H1 (cell line): ENCODE measurements at regions not wholly inside any gene's neighbourhood (a gene's known extent, or its start where the extent isn't known, plus 50 kb on each side); places are given as distances from the start of the nearest gene placed in this dataset.
A peak's percentile ranks its signal among the peaks of the same experiment; 100 is the strongest.

Experiments used
- CTCF ChIA-PET: fragments of 300-600 bp; sonication (Branson Sonifier 250); formaldehyde crosslinking; loops from one replicate; lab custom pipeline; 2021; ENCODE audit not compliant: partially characterized antibody; lab: Charles Lee
- POLR2A ChIA-PET: fragments of 300-600 bp; sonication (Branson Sonifier 250); formaldehyde crosslinking; loops from one replicate; lab custom pipeline; 2021; ENCODE audit warnings: inconsistent platforms; ENCODE audit not compliant: partially characterized antibody; lab: Charles Lee
- DNase-seq, 2 experiments: peaks; one replicate each; pipeline versions ENCODE4 v3.0.0 to v3.0.0-alpha.2; 2010 to 2022; ENCODE audit warnings: low spot score in 2 of 2, low read depth in 1 of 2, mixed read lengths in 1 of 2
- FAIRE-seq: peaks from 2 replicates; lab custom pipeline; 2011; peaks lifted over from hg19 to GRCh38; lab: Jason Lieb, UNC
- H2AFZ ChIP-seq: 2 replicates; pipeline ENCODE4 v1.8.1; 2012; ENCODE audit warnings: low read length, inconsistent platforms
- H2AK5ac ChIP-seq: 2 replicates; pipeline ENCODE4 v1.6.1; 2013; ENCODE audit warnings: low read depth, low read length
- H2BK120ac ChIP-seq: replicated peaks from 2 replicates; pipeline ENCODE3; 2013; ENCODE audit warnings: low read depth, low read length, inconsistent platforms
- H2BK12ac ChIP-seq: 2 replicates; pipeline ENCODE4 v1.6.1; 2013; ENCODE audit warnings: low read depth, low read length
- H2BK15ac ChIP-seq: 2 replicates; pipeline ENCODE4 v1.6.1; 2013; ENCODE audit warnings: low read length
- H2BK20ac ChIP-seq: 2 replicates; pipeline ENCODE4 v1.6.1; 2013; ENCODE audit warnings: low read length
- H2BK5ac ChIP-seq: 2 replicates; pipeline ENCODE4 v1.6.1; 2013; ENCODE audit warnings: low read depth, low read length
- H3K14ac ChIP-seq: 2 replicates; pipeline ENCODE4 v1.6.1; 2013; ENCODE audit warnings: inconsistent platforms; ENCODE audit not compliant: insufficient read length
- H3K18ac ChIP-seq: 2 replicates; pipeline ENCODE4 v1.6.1; 2013; ENCODE audit warnings: low read length; ENCODE audit errors: extremely low read depth
- H3K23ac ChIP-seq: 2 replicates; pipeline ENCODE4 v1.6.1; 2013; ENCODE audit warnings: inconsistent platforms; ENCODE audit not compliant: insufficient read length
- H3K23me2 ChIP-seq: 2 replicates; pipeline ENCODE4 v1.6.1; 2013; ENCODE audit warnings: low read depth, low read length
- H3K27ac ChIP-seq: 2 replicates; pipeline ENCODE4 v1.6.1; 2011; ENCODE audit warnings: low read depth, low read length, inconsistent platforms
- H3K27me3 ChIP-seq, 4 experiments: replicated peaks in 1 of 4; 1 replicate in 1 of 4; 2 replicates in 3 of 4; pipeline versions ENCODE4 v1.6.1 to v1.8.1; 2011 to 2013; ENCODE audit warnings: low read length in 3 of 4, mild to moderate bottlenecking in 3 of 4, inconsistent platforms in 2 of 4, mixed read lengths in 2 of 4, moderate library complexity in 1 of 4; ENCODE audit not compliant: control insufficient read depth in 3 of 4, insufficient read depth in 3 of 4; ENCODE audit errors: extremely low read depth in 1 of 4
- H3K36me3 ChIP-seq, 4 experiments: 2 replicates each; pipeline versions ENCODE4 v1.6.1 to v1.8.1; 2011 to 2013; ENCODE audit warnings: mild to moderate bottlenecking in 4 of 4, low read length in 3 of 4, moderate library complexity in 2 of 4, control low read depth in 1 of 4, inconsistent platforms in 1 of 4; ENCODE audit not compliant: insufficient read depth in 4 of 4, control insufficient read depth in 2 of 4
- H3K4ac ChIP-seq: replicated peaks from 2 replicates; pipeline ENCODE3; 2013; ENCODE audit warnings: low read length, low read depth, mixed read lengths, inconsistent platforms; ENCODE audit not compliant: insufficient read length
- H3K4me1 ChIP-seq, 4 experiments: replicated peaks in 1 of 4; 1 replicate in 1 of 4; 2 replicates in 3 of 4; pipeline versions ENCODE4 v1.6.1 to v1.8.1; 2011 to 2013; ENCODE audit warnings: low read length in 3 of 4, inconsistent platforms in 2 of 4, mixed read lengths in 1 of 4; ENCODE audit not compliant: insufficient read depth in 4 of 4, control insufficient read depth in 3 of 4
- H3K4me2 ChIP-seq, 2 experiments: 2 replicates each; pipeline versions ENCODE4 v1.6.1 to v1.8.1; 2011 to 2013; ENCODE audit warnings: low read depth in 2 of 2, low read length in 2 of 2, control low read depth in 1 of 2, inconsistent platforms in 1 of 2, mild to moderate bottlenecking in 1 of 2; ENCODE audit not compliant: insufficient read depth in 1 of 2
- H3K4me3 ChIP-seq, 4 experiments: fragments of 200-600, 300-600 bp in 1 of 4; sonication (generic), shearing (Covaris generic), sonication (Bioruptor Twin) in 1 of 4; 2 replicates each; pipeline versions ENCODE4 v1.5.1 to v1.8.1; 2011 to 2016; ENCODE audit warnings: low read length in 4 of 4, low read depth in 3 of 4, control low read depth in 2 of 4, inconsistent platforms in 2 of 4, mild to moderate bottlenecking in 2 of 4, mixed read lengths in 1 of 4, moderate library complexity in 1 of 4; ENCODE audit not compliant: insufficient read depth in 2 of 4; ENCODE audit errors: extremely low read depth in 1 of 4
- H3K56ac ChIP-seq: replicated peaks from 2 replicates; pipeline ENCODE3; 2013; ENCODE audit warnings: low read depth, mild to moderate bottlenecking, mixed read lengths, low read length, inconsistent platforms; ENCODE audit not compliant: insufficient read length
- H3K79me1 ChIP-seq: 2 replicates; pipeline ENCODE4 v1.6.1; 2013; ENCODE audit warnings: low read depth, low read length, control low read depth
- H3K79me2 ChIP-seq, 2 experiments: 2 replicates each; pipeline versions ENCODE4 v1.6.1 to v1.8.1; 2012 to 2013; ENCODE audit warnings: low read length in 2 of 2, mild to moderate bottlenecking in 2 of 2, inconsistent platforms in 1 of 2; ENCODE audit not compliant: insufficient read depth in 2 of 2, control insufficient read depth in 1 of 2
- H3K9ac ChIP-seq, 4 experiments: replicated peaks in 1 of 4; 1 replicate in 1 of 4; 2 replicates in 3 of 4; pipeline versions ENCODE4 v1.6.1 to v1.8.1; 2011 to 2013; ENCODE audit warnings: low read depth in 3 of 4, low read length in 3 of 4, control low read depth in 2 of 4, mild to moderate bottlenecking in 2 of 4, moderate library complexity in 2 of 4, inconsistent platforms in 1 of 4; ENCODE audit errors: extremely low read depth in 1 of 4
- H3K9me3 ChIP-seq, 2 experiments: 2 replicates each; pipeline versions ENCODE4 v1.6.1 to v1.8.1; 2012 to 2013; ENCODE audit warnings: mild to moderate bottlenecking in 2 of 2, moderate library complexity in 2 of 2, control low read depth in 1 of 2, inconsistent platforms in 1 of 2, low read depth in 1 of 2, low read length in 1 of 2, mixed read lengths in 1 of 2; ENCODE audit not compliant: insufficient read depth in 2 of 2
- H4K20me1 ChIP-seq, 2 experiments: replicated peaks in 1 of 2; 2 replicates each; pipeline versions ENCODE3 to v1.8.1; 2011 to 2013; ENCODE audit warnings: inconsistent platforms in 2 of 2, low read length in 2 of 2, mild to moderate bottlenecking in 1 of 2; ENCODE audit not compliant: insufficient read depth in 2 of 2, control insufficient read depth in 1 of 2
- H4K5ac ChIP-seq: 2 replicates; pipeline ENCODE4 v1.6.1; 2013; ENCODE audit warnings: low read length, low read depth, mixed read lengths, inconsistent platforms; ENCODE audit not compliant: insufficient read length
- H4K8ac ChIP-seq: 2 replicates; pipeline ENCODE4 v1.8.0; 2013; ENCODE audit warnings: mild to moderate bottlenecking, moderate library complexity, low read length, inconsistent platforms; ENCODE audit not compliant: insufficient read depth; ENCODE audit errors: extremely low read depth
- H4K91ac ChIP-seq: replicated peaks from 2 replicates; pipeline ENCODE3; 2013; ENCODE audit warnings: low read length, mixed read lengths, inconsistent platforms; ENCODE audit not compliant: insufficient read length
- ATF2 ChIP-seq: IDR thresholded peaks from 2 replicates; pipeline ENCODE4 v1.6.1; 2012; ENCODE audit warnings: low read length, inconsistent platforms
- CBX5 ChIP-seq: fragments of 300-800, 300-1000 bp; sonication (generic); IDR thresholded peaks from 2 replicates; pipeline ENCODE4 v1.7.1; 2016; ENCODE audit warnings: antibody characterized with exemption, low read length, low read depth
- EGR1 ChIP-seq: IDR thresholded peaks from 2 replicates; pipeline ENCODE4 v1.6.1; 2011; ENCODE audit warnings: low read depth, low read length, borderline replicate concordance
- HDAC2 ChIP-seq, 2 experiments: fragments of 300-600 bp in 1 of 2; sonication (generic) in 1 of 2; IDR thresholded peaks; 2 replicates each; pipeline ENCODE4 v1.6.1; 2011 to 2012; ENCODE audit warnings: low read depth in 2 of 2, low read length in 2 of 2, mild to moderate bottlenecking in 2 of 2, moderate library complexity in 2 of 2, borderline replicate concordance in 1 of 2, inconsistent platforms in 1 of 2
- KDM1A ChIP-seq: fragments of 200-600, 300-600 bp; sonication (generic); IDR thresholded peaks from 2 replicates; pipeline ENCODE4 v1.7.1; 2016; ENCODE audit warnings: mild to moderate bottlenecking, low read length, borderline replicate concordance
- KDM4A ChIP-seq: IDR thresholded peaks from one replicate; pipeline ENCODE4 v1.7.1; 2012; ENCODE audit warnings: low read depth, mild to moderate bottlenecking, moderate library complexity, low read length, inconsistent platforms; ENCODE audit not compliant: severe bottlenecking
- KDM5A ChIP-seq: fragments of 200-600 bp; IDR thresholded peaks from 2 replicates; pipeline ENCODE4 v1.7.1; 2012; ENCODE audit warnings: mild to moderate bottlenecking, low read length, inconsistent platforms, mixed read lengths
- MAX ChIP-seq: IDR thresholded peaks from 2 replicates; pipeline ENCODE4 v1.6.1; 2012; ENCODE audit warnings: inconsistent platforms
- SIRT6 ChIP-seq: IDR thresholded peaks from one replicate; pipeline ENCODE4 v1.7.1; 2012; ENCODE audit warnings: low read length, inconsistent platforms
- SP1 ChIP-seq: IDR thresholded peaks from 2 replicates; pipeline ENCODE4 v1.6.1; 2011; ENCODE audit warnings: low read depth, low read length
- TAF1 ChIP-seq: IDR thresholded peaks from 2 replicates; pipeline ENCODE4 v1.6.1; 2011; ENCODE audit warnings: mild to moderate bottlenecking, low read depth, low read length
- WGBS, 2 experiments: shearing (Covaris generic) in 1 of 2; methylation state at CpG; one replicate each; pipeline versions ENCODE4 v1.1.6 to v1.1.7; 2013 to 2015; ENCODE audit warnings: low lambda C conversion rate in 2 of 2, mixed read lengths in 2 of 2, inconsistent platforms in 1 of 2, low coverage in 1 of 2, missing lambda C conversion rate in 1 of 2; ENCODE audit not compliant: insufficient replicate concordance in 2 of 2, insufficient coverage in 1 of 2, insufficient read length in 1 of 2; ENCODE audit errors: extremely low coverage in 1 of 2, missing lambda C conversion rate in 1 of 2; 5-methylcytosine and 5-hydroxymethylcytosine counted together

DNA sequence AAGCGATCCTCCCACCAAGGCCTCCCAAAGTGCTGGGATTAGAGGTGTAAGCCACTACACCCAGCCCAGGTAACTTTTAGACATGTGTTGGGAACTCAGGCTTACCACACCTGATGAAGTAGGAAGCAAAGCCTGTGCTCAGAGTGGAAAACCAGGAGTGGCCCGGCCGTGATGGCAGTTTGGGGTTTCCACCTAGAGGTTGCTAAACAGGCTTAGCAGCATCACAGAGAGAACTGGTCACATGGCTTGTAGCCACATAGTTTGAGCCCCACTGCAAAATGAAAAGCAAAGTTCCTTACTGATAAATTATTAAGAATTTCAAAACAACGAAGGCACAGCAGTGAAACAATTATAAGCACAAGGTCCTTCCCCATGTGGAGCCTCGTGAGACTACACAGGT is 142.6 kb upstream of the CXADR start:
- Histone ChIP-seq H4K8ac (no peak overlapping the region), H3K4me3 (no peak overlapping the region), H2BK15ac (no peak overlapping the region), H2AK5ac (no peak overlapping the region), H3K27ac (no peak overlapping the region), H3K4me1 (peaks cover 0 to 4% (median 1%) of the 10 kb centered on the region in 4 experiments; a peak in 2 of 7 replicates), H3K23ac (no peak overlapping the region), H2BK120ac (no peak overlapping the region), H3K14ac (no peak overlapping the region), H3K23me2 (no peaks in the 10 kb centered on the region), H3K27me3 (no peaks in the 10 kb centered on the region), H4K20me1 (no peaks in the 10 kb centered on the region), H3K4me2 (no peak overlapping the region; a peak in 1 of 4 replicates), H2BK12ac (peak overlapping the region; percentile 68; the same call in 1 of the 2 replicates), H3K79me1 (no peaks in the 10 kb centered on the region), H3K9me3 (no peaks in the 10 kb centered on the region), H2AFZ (no peak overlapping the region), H3K36me3 (no peaks in the 10 kb centered on the region), H3K4ac (no peak overlapping the region), H3K56ac (no peak overlapping the region), H3K9ac (no peak overlapping the region), H2BK20ac (no peak overlapping the region), H3K79me2 (no peaks in the 10 kb centered on the region), H4K5ac (no peak overlapping the region), H4K91ac (no peak overlapping the region), H2BK5ac (no peak overlapping the region), H3K18ac (no peak overlapping the region)
- DNase-seq (no peak), FAIRE-seq (no peak)
- ChIA-PET POLR2A (no interaction called here), CTCF (interaction anchor here (1.1 kb wide), 1 partner anchor 17 kb away, joined by 5 read pairs; no protein-coding TSS in a partner anchor)
- 91% methylated on average over 5 of the region's 5 CpGs; no CpG with 5 or more reads in 1 of the 2 experiments for WGBS, 2 experiments
- no peak for TF ChIP-seq SIRT6
- no peak for TF ChIP-seq ATF2
- no peak for TF ChIP-seq SP1
- TF ChIP-seq TAF1 = no peak
- TF ChIP-seq KDM5A = no peak
- no peak for TF ChIP-seq EGR1
- no peak for TF ChIP-seq MAX
- TF ChIP-seq HDAC2 (IDR thresholded peaks at IDR 0.05; ENCODE audit: borderline replicate concordance in 1 of 2, low read depth in 2 of 2, low read length in 2 of 2) = no peak
- no peak for TF ChIP-seq KDM4A
- TF ChIP-seq CBX5 = no peak
- TF ChIP-seq KDM1A = no peak
